ENCODE measurements at regions not wholly inside any gene's neighbourhood (a gene's known extent, or its start where the extent isn't known, plus 50 kb on each side); places are given as distances from the start of the nearest gene placed in this dataset.

GRCh38 chr21:26777166-26777565 is 68.0 kb downstream of the ADAMTS1 start:
- TF ChIP-seq, protein P1, sequence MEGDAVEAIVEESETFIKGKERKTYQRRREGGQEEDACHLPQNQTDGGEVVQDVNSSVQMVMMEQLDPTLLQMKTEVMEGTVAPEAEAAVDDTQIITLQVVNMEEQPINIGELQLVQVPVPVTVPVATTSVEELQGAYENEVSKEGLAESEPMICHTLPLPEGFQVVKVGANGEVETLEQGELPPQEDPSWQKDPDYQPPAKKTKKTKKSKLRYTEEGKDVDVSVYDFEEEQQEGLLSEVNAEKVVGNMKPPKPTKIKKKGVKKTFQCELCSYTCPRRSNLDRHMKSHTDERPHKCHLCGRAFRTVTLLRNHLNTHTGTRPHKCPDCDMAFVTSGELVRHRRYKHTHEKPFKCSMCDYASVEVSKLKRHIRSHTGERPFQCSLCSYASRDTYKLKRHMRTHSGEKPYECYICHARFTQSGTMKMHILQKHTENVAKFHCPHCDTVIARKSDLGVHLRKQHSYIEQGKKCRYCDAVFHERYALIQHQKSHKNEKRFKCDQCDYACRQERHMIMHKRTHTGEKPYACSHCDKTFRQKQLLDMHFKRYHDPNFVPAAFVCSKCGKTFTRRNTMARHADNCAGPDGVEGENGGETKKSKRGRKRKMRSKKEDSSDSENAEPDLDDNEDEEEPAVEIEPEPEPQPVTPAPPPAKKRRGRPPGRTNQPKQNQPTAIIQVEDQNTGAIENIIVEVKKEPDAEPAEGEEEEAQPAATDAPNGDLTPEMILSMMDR (IDR thresholded peaks at IDR 0.05; ENCODE audit: insufficient read depth, low read length) = no peak
- no peak for TF ChIP-seq POLR2AphosphoS5 (IDR thresholded peaks at IDR 0.05; ENCODE audit: low read depth)
- TF ChIP-seq SPI1 (IDR thresholded peaks at IDR 0.05; ENCODE audit: borderline replicate concordance, low read depth) = no peak
